ENCODE measurements at regions not wholly inside any gene's neighbourhood (a gene's known extent, or its start where the extent isn't known, plus 50 kb on each side); places are given as distances from the start of the nearest gene placed in this dataset.

- Mint-ChIP-seq H3K4me1 (no peaks in the 10 kb centered on the region), H3K36me3 (ENCODE audit: low read depth) (no peaks in the 10 kb centered on the region), H3K9me3 (no peaks in the 10 kb centered on the region), H3K4me3 (no peak overlapping the region), H3K27me3 (peaks cover 9% of the 10 kb centered on the region), H3K27ac (no peak overlapping the region)
- no peak for ATAC-seq (replicated peaks)
These were observed 559.6 kb upstream of the DAB1 start for GRCh38 chr1:57983441-57983840.

- H3K4me1 Mint-ChIP-seq, result no peaks in the 10 kb centered on the region
- H3K4me3 Mint-ChIP-seq, result no peak overlapping the region
- no peak for ATAC-seq (replicated peaks)
- H3K36me3 Mint-ChIP-seq (ENCODE audit: low read depth), result no peaks in the 10 kb centered on the region
- H3K27me3 Mint-ChIP-seq, result peaks cover 10% of the 10 kb centered on the region
- H3K9me3 Mint-ChIP-seq, result peaks cover under 1% of the 10 kb centered on the region
- H3K27ac Mint-ChIP-seq, result no peak overlapping the region
These were observed 559.0 kb upstream of the DAB1 start for GRCh38 chr1:57982852-57983251.

- peaks cover 14% of the 10 kb centered on the region for H3K9me3 Mint-ChIP-seq
- no peak overlapping the region for H3K4me3 Mint-ChIP-seq
- no peak overlapping the region for H3K27ac Mint-ChIP-seq
- no peaks in the 10 kb centered on the region for H3K36me3 Mint-ChIP-seq (ENCODE audit: low read depth)
- peaks cover 14% of the 10 kb centered on the region for H3K27me3 Mint-ChIP-seq
- no peak for ATAC-seq (replicated peaks)
- no peaks in the 10 kb centered on the region for H3K4me1 Mint-ChIP-seq
These were observed 552.4 kb upstream of the DAB1 start for GRCh38 chr1:57976216-57976615.

GRCh38 chr1:57968321-57968720 lies 544.5 kb upstream of the DAB1 start:
- no peaks in the 10 kb centered on the region for H3K36me3 Mint-ChIP-seq (ENCODE audit: low read depth)
- H3K9me3 Mint-ChIP-seq, result no peaks in the 10 kb centered on the region
- H3K4me1 Mint-ChIP-seq, result no peaks in the 10 kb centered on the region
- no peak overlapping the region for H3K27ac Mint-ChIP-seq
- H3K4me3 Mint-ChIP-seq, result no peak overlapping the region
- ATAC-seq (replicated peaks), result no peak
- H3K27me3 Mint-ChIP-seq, result peaks cover 7% of the 10 kb centered on the region

- Mint-ChIP-seq H3K9me3 (no peaks in the 10 kb centered on the region), H3K27me3 (peaks cover 7% of the 10 kb centered on the region), H3K27ac (no peak overlapping the region), H3K4me3 (no peak overlapping the region), H3K36me3 (ENCODE audit: low read depth) (no peaks in the 10 kb centered on the region), H3K4me1 (no peaks in the 10 kb centered on the region)
- no peak for ATAC-seq (replicated peaks)
These were observed 543.0 kb upstream of the DAB1 start for GRCh38 chr1:57966751-57967406.

GRCh38 chr1:57966340-57966739 lies 542.5 kb upstream of the DAB1 start:
- Mint-ChIP-seq H3K4me1 (no peaks in the 10 kb centered on the region), H3K36me3 (ENCODE audit: low read depth) (no peaks in the 10 kb centered on the region), H3K27ac (no peak overlapping the region), H3K27me3 (peaks cover 7% of the 10 kb centered on the region), H3K4me3 (no peak overlapping the region), H3K9me3 (no peaks in the 10 kb centered on the region)
- no peak for ATAC-seq (replicated peaks)

- H3K27me3 Mint-ChIP-seq, result peaks cover 4% of the 10 kb centered on the region
- H3K4me3 Mint-ChIP-seq, result no peak overlapping the region
- H3K27ac Mint-ChIP-seq, result no peak overlapping the region
- H3K36me3 Mint-ChIP-seq (ENCODE audit: low read depth), result no peaks in the 10 kb centered on the region
- H3K4me1 Mint-ChIP-seq, result no peaks in the 10 kb centered on the region
- no peaks in the 10 kb centered on the region for H3K9me3 Mint-ChIP-seq
- ATAC-seq (replicated peaks), result no peak
These were observed 539.7 kb upstream of the DAB1 start for GRCh38 chr1:57963581-57963980.

GRCh38 chr1:57959531-57960241 lies 535.8 kb upstream of the DAB1 start:
- H3K27ac Mint-ChIP-seq, result no peak overlapping the region
- no peaks in the 10 kb centered on the region for H3K9me3 Mint-ChIP-seq
- no peaks in the 10 kb centered on the region for H3K4me1 Mint-ChIP-seq
- no peak for ATAC-seq (replicated peaks)
- no peaks in the 10 kb centered on the region for H3K36me3 Mint-ChIP-seq (ENCODE audit: low read depth)
- H3K4me3 Mint-ChIP-seq, result no peak overlapping the region
- H3K27me3 Mint-ChIP-seq, result peaks cover under 1% of the 10 kb centered on the region

GRCh38 chr1:57957576-57957975 lies 533.7 kb upstream of the DAB1 start:
- Mint-ChIP-seq H3K36me3 (ENCODE audit: low read depth) (no peaks in the 10 kb centered on the region), H3K4me1 (no peaks in the 10 kb centered on the region), H3K27me3 (peaks cover 4% of the 10 kb centered on the region), H3K27ac (no peak overlapping the region), H3K4me3 (no peak overlapping the region), H3K9me3 (no peaks in the 10 kb centered on the region)
- no peak for ATAC-seq (replicated peaks)

- no peak for ATAC-seq (replicated peaks)
- Mint-ChIP-seq H3K4me1 (no peaks in the 10 kb centered on the region), H3K27ac (no peak overlapping the region), H3K4me3 (no peak overlapping the region), H3K9me3 (no peaks in the 10 kb centered on the region), H3K27me3 (peaks cover 4% of the 10 kb centered on the region), H3K36me3 (ENCODE audit: low read depth) (no peaks in the 10 kb centered on the region)
These were observed 527.5 kb upstream of the DAB1 start for GRCh38 chr1:57951390-57951789.

GRCh38 chr1:57949168-57949567 lies 525.3 kb upstream of the DAB1 start:
- Mint-ChIP-seq H3K9me3 (no peaks in the 10 kb centered on the region), H3K36me3 (ENCODE audit: low read depth) (no peaks in the 10 kb centered on the region), H3K4me1 (no peaks in the 10 kb centered on the region), H3K27ac (no peak overlapping the region), H3K27me3 (peaks cover 3% of the 10 kb centered on the region), H3K4me3 (no peak overlapping the region)
- no peak for ATAC-seq (replicated peaks)

GRCh38 chr1:57947471-57947870 lies 523.6 kb upstream of the DAB1 start:
- H3K27ac Mint-ChIP-seq, result no peak overlapping the region
- H3K27me3 Mint-ChIP-seq, result no peaks in the 10 kb centered on the region
- H3K4me3 Mint-ChIP-seq, result no peak overlapping the region
- ATAC-seq (replicated peaks), result no peak
- no peaks in the 10 kb centered on the region for H3K4me1 Mint-ChIP-seq
- H3K36me3 Mint-ChIP-seq (ENCODE audit: low read depth), result no peaks in the 10 kb centered on the region
- no peaks in the 10 kb centered on the region for H3K9me3 Mint-ChIP-seq

- H3K4me1 Mint-ChIP-seq, result no peaks in the 10 kb centered on the region
- no peaks in the 10 kb centered on the region for H3K36me3 Mint-ChIP-seq (ENCODE audit: low read depth)
- ATAC-seq (replicated peaks), result no peak
- H3K4me3 Mint-ChIP-seq, result no peak overlapping the region
- no peak overlapping the region for H3K27ac Mint-ChIP-seq
- H3K9me3 Mint-ChIP-seq, result no peaks in the 10 kb centered on the region
- H3K27me3 Mint-ChIP-seq, result no peaks in the 10 kb centered on the region
These were observed 521.2 kb upstream of the DAB1 start for GRCh38 chr1:57945045-57945444.

- no peaks in the 10 kb centered on the region for H3K36me3 Mint-ChIP-seq (ENCODE audit: low read depth)
- no peak overlapping the region for H3K27ac Mint-ChIP-seq
- H3K4me1 Mint-ChIP-seq, result no peaks in the 10 kb centered on the region
- H3K27me3 Mint-ChIP-seq, result peaks cover 5% of the 10 kb centered on the region
- H3K4me3 Mint-ChIP-seq, result no peak overlapping the region
- peaks cover 9% of the 10 kb centered on the region for H3K9me3 Mint-ChIP-seq
- no peak for ATAC-seq (replicated peaks)
These were observed 519.5 kb upstream of the DAB1 start for GRCh38 chr1:57943365-57943764.

GRCh38 chr1:57934745-57935144 lies 510.9 kb upstream of the DAB1 start:
- Mint-ChIP-seq H3K27ac (no peak overlapping the region), H3K4me3 (no peak overlapping the region), H3K27me3 (peaks cover 12% of the 10 kb centered on the region), H3K4me1 (no peaks in the 10 kb centered on the region), H3K9me3 (peaks cover 15% of the 10 kb centered on the region), H3K36me3 (ENCODE audit: low read depth) (no peaks in the 10 kb centered on the region)
- ATAC-seq (replicated peaks), result no peak
